Activated CD4-positive, alpha-beta memory T cell treated with anti-CD3 and anti-CD28 coated beads, Interleukin-2, amount 10 ng/mL, durations not matched to agents 7 days and 5 days (primary cell): ENCODE measurements at regions not wholly inside any gene's neighbourhood (a gene's known extent, or its start where the extent isn't known, plus 50 kb on each side); places are given as distances from the start of the nearest gene placed in this dataset.

Source experiments
- CTCF ChIA-PET: fragments of 350-600 bp; sonication (Branson Sonifier 250); formaldehyde crosslinking; loops from one replicate; lab custom pipeline; 2021; ENCODE audit warnings: antibody characterized with exemption, inconsistent platforms; lab: Charles Lee
- POLR2A ChIA-PET: fragments of 350-600 bp; sonication (Branson Sonifier 250); formaldehyde crosslinking; loops from one replicate; lab custom pipeline; 2021; ENCODE audit warnings: antibody characterized with exemption; lab: Charles Lee
- DNase-seq: peaks from one replicate; pipeline ENCODE4 v3.0.0-alpha.2; 2020
- H3K27ac Mint-ChIP-seq: one replicate; pipeline ENCODE4 v1.8.0; 2021; ENCODE audit warnings: mild to moderate bottlenecking, mixed read lengths
- H3K27me3 Mint-ChIP-seq: one replicate; pipeline ENCODE4 v1.8.0; 2021; ENCODE audit warnings: mixed read lengths
- H3K36me3 Mint-ChIP-seq: one replicate; pipeline ENCODE4 v1.8.0; 2021; ENCODE audit warnings: low read depth, mixed read lengths
- H3K4me1 Mint-ChIP-seq: one replicate; pipeline ENCODE4 v1.8.0; 2021; ENCODE audit warnings: mixed read lengths
- H3K4me3 Mint-ChIP-seq: one replicate; pipeline ENCODE4 v1.8.0; 2021; ENCODE audit warnings: mild to moderate bottlenecking, mixed read lengths
- H3K9me3 Mint-ChIP-seq: one replicate; pipeline ENCODE4 v1.8.0; 2021; ENCODE audit warnings: mixed read lengths

GRCh38 chr20:40512994-40513393 is 176.0 kb downstream of the MAFB start:
- Mint-ChIP-seq H3K4me3 (no peak overlapping the region), H3K27me3 (no peaks in the 10 kb centered on the region), H3K9me3 (no peaks in the 10 kb centered on the region), H3K4me1 (no peaks in the 10 kb centered on the region), H3K36me3 (no peaks in the 10 kb centered on the region), H3K27ac (no peak overlapping the region)
- ChIA-PET POLR2A (no interaction called here), CTCF (no interaction called here)
- no peak for DNase-seq

GRCh38 chr20:40512591-40512990 is 176.4 kb downstream of the MAFB start:
- no peaks in the 10 kb centered on the region for H3K27me3 Mint-ChIP-seq
- H3K36me3 Mint-ChIP-seq: no peaks in the 10 kb centered on the region
- H3K4me1 Mint-ChIP-seq: no peaks in the 10 kb centered on the region
- CTCF ChIA-PET: no interaction called here
- POLR2A ChIA-PET: no interaction called here
- H3K9me3 Mint-ChIP-seq: no peaks in the 10 kb centered on the region
- no peak overlapping the region for H3K4me3 Mint-ChIP-seq
- H3K27ac Mint-ChIP-seq: no peak overlapping the region
- no peak for DNase-seq

DNA sequence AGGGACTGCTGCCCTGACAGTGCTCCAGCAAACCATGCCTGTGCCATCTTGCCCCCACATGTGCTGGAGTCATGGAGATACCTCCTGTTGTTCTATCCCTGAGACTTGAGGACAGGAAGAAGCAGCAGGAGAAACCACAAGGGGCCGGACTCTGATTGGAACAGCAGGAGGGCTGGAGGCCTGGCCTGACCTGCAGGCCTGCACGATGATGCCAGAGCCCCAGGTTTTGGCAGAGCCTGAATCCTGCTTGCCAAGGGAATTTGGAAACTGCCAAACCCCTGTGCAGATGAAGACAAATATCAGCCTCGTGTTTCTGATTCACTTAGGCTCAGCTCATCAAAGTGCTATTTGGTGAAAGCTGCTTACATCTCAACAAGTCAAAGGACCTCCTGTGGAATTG is 177.6 kb downstream of the MAFB start:
- no peak for DNase-seq
- Mint-ChIP-seq H3K9me3 (no peaks in the 10 kb centered on the region), H3K4me3 (no peak overlapping the region), H3K27me3 (no peaks in the 10 kb centered on the region), H3K4me1 (no peaks in the 10 kb centered on the region), H3K36me3 (no peaks in the 10 kb centered on the region), H3K27ac (no peak overlapping the region)
- POLR2A ChIA-PET: no interaction called here
- CTCF ChIA-PET: no interaction called here

- H3K27ac Mint-ChIP-seq: no peak overlapping the region
- H3K36me3 Mint-ChIP-seq: no peaks in the 10 kb centered on the region
- ChIA-PET CTCF (no interaction called here), POLR2A (no interaction called here)
- H3K4me3 Mint-ChIP-seq: no peak overlapping the region
- DNase-seq: no peak
- H3K4me1 Mint-ChIP-seq: no peaks in the 10 kb centered on the region
- H3K27me3 Mint-ChIP-seq: no peaks in the 10 kb centered on the region
- no peaks in the 10 kb centered on the region for H3K9me3 Mint-ChIP-seq
These were observed 178.4 kb downstream of the MAFB start for GRCh38 chr20:40510622-40511021.

- no peaks in the 10 kb centered on the region for H3K36me3 Mint-ChIP-seq
- no peak overlapping the region for H3K4me3 Mint-ChIP-seq
- ChIA-PET POLR2A (no interaction called here), CTCF (no interaction called here)
- H3K27me3 Mint-ChIP-seq: no peaks in the 10 kb centered on the region
- no peaks in the 10 kb centered on the region for H3K9me3 Mint-ChIP-seq
- no peak for DNase-seq
- H3K4me1 Mint-ChIP-seq: no peaks in the 10 kb centered on the region
- no peak overlapping the region for H3K27ac Mint-ChIP-seq
These were observed 180.2 kb downstream of the MAFB start for GRCh38 chr20:40508821-40509220.

DNA sequence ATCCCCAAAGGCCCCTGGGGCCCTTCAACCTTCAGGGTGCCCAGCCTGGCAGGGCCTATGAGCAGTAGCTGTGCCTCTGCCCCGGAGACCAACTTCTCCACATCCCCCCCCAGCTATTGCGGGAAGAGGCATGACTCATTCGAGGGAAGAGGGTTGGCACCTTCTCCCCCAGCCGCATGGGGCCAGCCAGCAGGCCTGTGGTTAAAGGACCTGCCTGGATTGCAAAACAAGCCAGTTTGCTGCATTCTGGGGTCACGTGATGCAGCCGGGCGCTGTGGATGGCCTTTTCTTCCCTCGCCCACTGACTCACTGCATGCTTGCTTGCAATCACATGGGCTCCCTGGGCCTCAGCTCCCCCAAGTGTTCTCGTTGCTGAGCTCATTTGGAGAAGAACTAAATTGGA is 182.5 kb downstream of the MAFB start:
- H3K27me3 Mint-ChIP-seq: no peaks in the 10 kb centered on the region
- no peaks in the 10 kb centered on the region for H3K9me3 Mint-ChIP-seq
- POLR2A ChIA-PET: no interaction called here
- no peaks in the 10 kb centered on the region for H3K36me3 Mint-ChIP-seq
- H3K27ac Mint-ChIP-seq: no peak overlapping the region
- no peaks in the 10 kb centered on the region for H3K4me1 Mint-ChIP-seq
- peak; percentile 22 for DNase-seq
- CTCF ChIA-PET: no interaction called here
- no peak overlapping the region for H3K4me3 Mint-ChIP-seq

DNA sequence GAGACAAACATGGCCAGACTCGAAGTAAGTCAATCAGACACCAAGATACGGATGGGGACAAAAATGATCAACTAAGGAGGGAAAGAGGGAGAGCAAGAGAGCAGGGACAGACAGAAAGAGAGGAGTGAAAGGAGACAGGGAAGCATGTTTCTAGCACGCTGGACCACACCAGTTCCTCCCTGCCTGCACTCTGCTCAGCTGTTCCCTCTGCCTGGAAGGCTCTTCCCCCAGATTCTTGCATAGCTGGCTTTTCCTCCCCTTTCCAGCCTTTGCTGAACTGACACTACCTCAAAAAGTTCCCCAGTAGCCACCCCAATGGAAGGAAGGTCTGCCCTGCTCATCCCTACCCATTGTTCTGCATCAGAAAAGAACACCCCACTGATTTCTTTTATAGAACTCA is 185.9 kb downstream of the MAFB start:
- DNase-seq: no peak
- ChIA-PET POLR2A (no interaction called here), CTCF (no interaction called here)
- Mint-ChIP-seq H3K27me3 (no peaks in the 10 kb centered on the region), H3K9me3 (no peaks in the 10 kb centered on the region), H3K36me3 (no peaks in the 10 kb centered on the region), H3K27ac (no peak overlapping the region), H3K4me3 (no peak overlapping the region), H3K4me1 (peaks cover 2% of the 10 kb centered on the region)

GRCh38 chr20:40502576-40502975 is 186.5 kb downstream of the MAFB start:
- no peak overlapping the region for H3K27ac Mint-ChIP-seq
- no peak overlapping the region for H3K4me3 Mint-ChIP-seq
- H3K4me1 Mint-ChIP-seq: peaks cover 6% of the 10 kb centered on the region
- ChIA-PET POLR2A (no interaction called here), CTCF (no interaction called here)
- no peaks in the 10 kb centered on the region for H3K9me3 Mint-ChIP-seq
- no peak for DNase-seq
- no peaks in the 10 kb centered on the region for H3K36me3 Mint-ChIP-seq
- no peaks in the 10 kb centered on the region for H3K27me3 Mint-ChIP-seq

DNA sequence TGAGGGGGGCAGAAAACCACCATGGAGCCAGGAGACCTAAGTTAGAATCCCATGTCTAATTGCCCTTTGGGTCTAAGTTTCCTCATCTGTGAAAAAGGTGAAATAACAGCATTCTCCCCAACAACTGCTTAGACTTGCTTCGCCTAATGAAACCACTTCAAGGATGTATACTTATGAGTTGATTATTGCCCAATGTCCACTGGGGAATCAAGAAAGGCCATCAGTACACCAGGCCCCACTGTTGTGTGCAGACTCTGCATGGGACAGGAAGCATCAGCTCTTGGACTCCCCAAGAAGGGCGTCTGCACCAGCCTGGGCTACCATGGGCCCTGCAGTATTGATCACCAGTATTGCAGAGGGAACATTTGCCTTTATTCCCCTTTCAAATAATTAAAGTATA is 189.6 kb downstream of the MAFB start:
- H3K27ac Mint-ChIP-seq: no peak overlapping the region
- no peaks in the 10 kb centered on the region for H3K36me3 Mint-ChIP-seq
- CTCF ChIA-PET: no interaction called here
- no peak overlapping the region for H3K4me3 Mint-ChIP-seq
- H3K27me3 Mint-ChIP-seq: peaks cover 3% of the 10 kb centered on the region
- POLR2A ChIA-PET: no interaction called here
- no peak for DNase-seq
- H3K9me3 Mint-ChIP-seq: no peaks in the 10 kb centered on the region
- peaks cover 6% of the 10 kb centered on the region for H3K4me1 Mint-ChIP-seq

GRCh38 chr20:40497899-40498691 is 190.9 kb downstream of the MAFB start:
- no peak for DNase-seq
- no peaks in the 10 kb centered on the region for H3K36me3 Mint-ChIP-seq
- no peak overlapping the region for H3K4me3 Mint-ChIP-seq
- no peaks in the 10 kb centered on the region for H3K9me3 Mint-ChIP-seq
- H3K4me1 Mint-ChIP-seq: peaks cover 6% of the 10 kb centered on the region
- CTCF ChIA-PET: no interaction called here
- peaks cover 3% of the 10 kb centered on the region for H3K27me3 Mint-ChIP-seq
- POLR2A ChIA-PET: no interaction called here
- H3K27ac Mint-ChIP-seq: no peak overlapping the region

GRCh38 chr20:40495956-40496355 is 193.1 kb downstream of the MAFB start:
- peaks cover 3% of the 10 kb centered on the region for H3K27me3 Mint-ChIP-seq
- no peak for DNase-seq
- POLR2A ChIA-PET: no interaction called here

DNA sequence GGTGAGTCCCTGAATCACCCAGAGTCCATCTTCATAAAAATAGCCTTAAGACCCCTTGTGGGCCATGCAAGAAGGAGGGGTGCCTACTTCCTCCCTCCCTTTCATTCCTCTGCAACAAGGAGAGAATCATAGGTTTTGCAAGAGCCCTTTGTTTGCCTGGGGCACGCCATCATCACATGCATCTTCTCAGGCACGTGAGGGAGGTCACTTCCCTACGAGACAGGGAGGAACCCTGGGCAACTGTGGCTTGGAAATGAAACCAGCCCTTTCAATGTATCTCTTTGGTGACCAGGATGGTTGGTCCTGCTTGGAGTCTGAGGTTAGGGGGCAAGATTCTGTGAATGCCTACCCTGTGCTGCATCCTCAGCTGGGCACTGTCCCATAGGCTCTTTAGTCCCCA is 194.8 kb downstream of the MAFB start:
- CTCF ChIA-PET: no interaction called here

More at GRCh38 chr20:40495956-40496355, 193.1 kb downstream of the MAFB start:
- H3K36me3 Mint-ChIP-seq: no peaks in the 10 kb centered on the region
- H3K27ac Mint-ChIP-seq: no peak overlapping the region
- peaks cover 6% of the 10 kb centered on the region for H3K4me1 Mint-ChIP-seq
- CTCF ChIA-PET: no interaction called here
- H3K9me3 Mint-ChIP-seq: no peaks in the 10 kb centered on the region
- no peak overlapping the region for H3K4me3 Mint-ChIP-seq

DNA sequence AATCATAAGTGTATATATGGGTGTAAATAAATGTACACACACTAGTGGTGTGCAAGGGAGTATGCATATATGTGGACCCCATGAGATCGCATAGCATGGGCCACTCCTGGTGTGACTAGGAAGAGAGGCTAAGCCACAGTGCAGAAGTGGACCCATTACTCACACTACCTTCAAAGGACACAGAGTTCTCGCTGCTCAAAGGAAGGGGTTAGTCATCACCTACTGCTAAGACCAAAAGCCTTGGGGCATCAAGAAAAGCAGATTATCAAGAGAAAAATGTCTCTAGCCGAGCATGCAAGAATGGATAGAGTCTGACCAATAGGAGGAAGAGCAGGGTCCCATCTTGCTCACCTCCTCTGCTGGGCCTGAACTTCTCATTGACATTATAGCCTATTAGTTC is 195.5 kb downstream of the MAFB start:
- ChIA-PET CTCF (no interaction called here), POLR2A (no interaction called here)
- peaks cover 4% of the 10 kb centered on the region for H3K4me1 Mint-ChIP-seq
- no peaks in the 10 kb centered on the region for H3K36me3 Mint-ChIP-seq
- DNase-seq: no peak
- no peak overlapping the region for H3K27ac Mint-ChIP-seq
- H3K9me3 Mint-ChIP-seq: no peaks in the 10 kb centered on the region
- peaks cover 3% of the 10 kb centered on the region for H3K27me3 Mint-ChIP-seq
- H3K4me3 Mint-ChIP-seq: no peak overlapping the region

More for the DNA sequence above, 194.8 kb downstream of the MAFB start:
- no peak for DNase-seq
- H3K4me1 Mint-ChIP-seq: peaks cover 6% of the 10 kb centered on the region
- H3K36me3 Mint-ChIP-seq: no peaks in the 10 kb centered on the region
- H3K4me3 Mint-ChIP-seq: no peak overlapping the region
- no peaks in the 10 kb centered on the region for H3K9me3 Mint-ChIP-seq
- POLR2A ChIA-PET: no interaction called here
- H3K27me3 Mint-ChIP-seq: peaks cover 3% of the 10 kb centered on the region
- H3K27ac Mint-ChIP-seq: no peak overlapping the region

DNA sequence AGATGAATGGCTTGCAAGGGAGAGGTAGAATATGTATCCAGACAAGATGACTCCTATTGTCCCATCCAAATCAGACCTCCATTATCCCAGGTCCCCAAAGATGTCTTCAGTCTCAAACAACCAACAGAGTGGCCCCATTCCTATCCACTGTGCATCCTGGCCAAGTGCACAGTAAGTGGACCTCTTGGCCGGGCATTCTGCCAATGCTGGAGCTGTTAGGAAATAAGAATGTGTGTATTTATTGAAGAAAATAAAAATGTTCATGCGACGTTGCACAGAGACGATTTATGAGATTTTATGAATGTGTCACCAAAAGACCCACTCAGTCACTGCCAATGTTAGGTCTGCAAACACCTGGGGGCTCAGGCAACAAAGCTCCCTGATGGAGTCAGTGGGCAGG is 196.0 kb downstream of the MAFB start:
- CTCF ChIA-PET: no interaction called here

More for the DNA sequence above, 196.0 kb downstream of the MAFB start:
- H3K36me3 Mint-ChIP-seq: no peaks in the 10 kb centered on the region
- POLR2A ChIA-PET: no interaction called here
- H3K9me3 Mint-ChIP-seq: no peaks in the 10 kb centered on the region
- H3K4me1 Mint-ChIP-seq: peaks cover 3% of the 10 kb centered on the region
- no peak overlapping the region for H3K4me3 Mint-ChIP-seq
- H3K27ac Mint-ChIP-seq: no peak overlapping the region
- DNase-seq: no peak
- H3K27me3 Mint-ChIP-seq: peaks cover 3% of the 10 kb centered on the region
